ENCODE measurements at regions not wholly inside any gene's neighbourhood (a gene's known extent, or its start where the extent isn't known, plus 50 kb on each side); places are given as distances from the start of the nearest gene placed in this dataset.
"Not testable (repeated sequence)": the region's sequence is repeated elsewhere in the genome, so short reads cannot be mapped to it uniquely, and the experiment has no call there.

DNA sequence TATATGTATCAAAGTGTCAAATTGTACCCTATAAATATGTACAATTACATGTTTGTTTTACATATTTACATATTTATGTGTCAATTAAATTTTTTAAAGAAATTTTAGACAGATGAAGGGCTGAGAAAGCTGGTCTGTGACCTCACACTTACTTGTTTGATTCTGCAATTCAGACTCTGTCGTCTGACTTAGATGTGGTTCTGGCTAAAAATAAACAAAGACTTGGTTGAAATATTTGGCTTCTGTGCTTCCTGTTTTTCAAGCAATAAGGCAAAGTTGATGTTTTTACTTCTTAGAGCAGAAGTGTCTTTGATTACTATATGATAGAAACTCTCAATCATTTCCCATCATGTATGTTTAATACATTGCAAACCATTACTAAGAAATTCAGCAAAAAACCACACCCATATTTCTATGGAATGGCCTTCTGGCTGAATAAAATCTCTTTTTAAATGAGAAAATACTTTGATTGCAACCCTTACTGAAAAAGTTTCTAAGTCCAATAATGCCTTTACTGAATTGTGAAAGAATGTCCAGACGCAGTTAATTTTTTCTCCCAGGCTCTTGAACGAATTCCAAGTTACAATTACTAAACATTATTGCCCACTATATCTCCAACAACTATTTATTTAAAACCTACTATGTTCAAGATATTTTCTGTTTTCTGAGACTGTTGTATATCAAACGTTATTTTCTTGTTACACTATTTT, 59.5 kb upstream of the PRKG1 start:
- Histone ChIP-seq H3K36me3 (replicated peaks in 1 of 2; ENCODE audit: control insufficient read depth in 1 of 2, insufficient read depth in 2 of 2, low read length in 1 of 2) (no peaks in the 10 kb centered on the region), H3K9ac (no peak overlapping the region), H3K9me3 (no peaks in the 10 kb centered on the region), H3F3A (replicated peaks; ENCODE audit: insufficient read depth) (no peaks in the 10 kb centered on the region), H3K9me2 (no peaks in the 10 kb centered on the region), H3K4me1 (ENCODE audit: control insufficient read depth in 1 of 2, insufficient read depth in 2 of 2, low read depth in 1 of 2, low read length in 1 of 2) (no peaks in the 10 kb centered on the region; a peak in 1 of 4 replicates), H3K27ac (ENCODE audit: low read depth in 2 of 2, low read length in 1 of 2) (no peak overlapping the region), H3K4me3 (ENCODE audit: low read depth in 2 of 2, low read length in 1 of 2) (no peak overlapping the region), H4K20me1 (ENCODE audit: insufficient read depth) (no peaks in the 10 kb centered on the region), H3K79me2 (ENCODE audit: insufficient read depth) (no peaks in the 10 kb centered on the region), H2AFZ (ENCODE audit: low read depth) (no peak overlapping the region), H3K27me3 (ENCODE audit: insufficient read depth) (no peaks in the 10 kb centered on the region), H3K4me2 (no peak overlapping the region)
- POLR2A ChIA-PET: no interaction called here
- no peak for DNase-seq
- WGBS (ENCODE audit: low lambda C conversion rate): 45% methylated on average over 4 of the region's 4 CpGs
- CTCF ChIA-PET: interaction anchor here (1.1 kb wide), 1 partner anchor 1201 kb away, joined by 3 read pairs; no protein-coding TSS in a partner anchor
- TF ChIP-seq YY1 (IDR thresholded peaks at IDR 0.05; ENCODE audit: low read depth) (no peak), TAF1 (IDR thresholded peaks at IDR 0.05; ENCODE audit: borderline replicate concordance, low read depth, low read length) (no peak), POLR2AphosphoS5 (IDR thresholded peaks at IDR 0.05; ENCODE audit: low read depth, low read length) (no peak)
- TF ChIP-seq, protein P1, sequence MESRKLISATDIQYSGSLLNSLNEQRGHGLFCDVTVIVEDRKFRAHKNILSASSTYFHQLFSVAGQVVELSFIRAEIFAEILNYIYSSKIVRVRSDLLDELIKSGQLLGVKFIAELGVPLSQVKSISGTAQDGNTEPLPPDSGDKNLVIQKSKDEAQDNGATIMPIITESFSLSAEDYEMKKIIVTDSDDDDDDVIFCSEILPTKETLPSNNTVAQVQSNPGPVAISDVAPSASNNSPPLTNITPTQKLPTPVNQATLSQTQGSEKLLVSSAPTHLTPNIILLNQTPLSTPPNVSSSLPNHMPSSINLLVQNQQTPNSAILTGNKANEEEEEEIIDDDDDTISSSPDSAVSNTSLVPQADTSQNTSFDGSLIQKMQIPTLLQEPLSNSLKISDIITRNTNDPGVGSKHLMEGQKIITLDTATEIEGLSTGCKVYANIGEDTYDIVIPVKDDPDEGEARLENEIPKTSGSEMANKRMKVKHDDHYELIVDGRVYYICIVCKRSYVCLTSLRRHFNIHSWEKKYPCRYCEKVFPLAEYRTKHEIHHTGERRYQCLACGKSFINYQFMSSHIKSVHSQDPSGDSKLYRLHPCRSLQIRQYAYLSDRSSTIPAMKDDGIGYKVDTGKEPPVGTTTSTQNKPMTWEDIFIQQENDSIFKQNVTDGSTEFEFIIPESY (IDR thresholded peaks at IDR 0.05; ENCODE audit: borderline replicate concordance, low read depth): no peak

DNA sequence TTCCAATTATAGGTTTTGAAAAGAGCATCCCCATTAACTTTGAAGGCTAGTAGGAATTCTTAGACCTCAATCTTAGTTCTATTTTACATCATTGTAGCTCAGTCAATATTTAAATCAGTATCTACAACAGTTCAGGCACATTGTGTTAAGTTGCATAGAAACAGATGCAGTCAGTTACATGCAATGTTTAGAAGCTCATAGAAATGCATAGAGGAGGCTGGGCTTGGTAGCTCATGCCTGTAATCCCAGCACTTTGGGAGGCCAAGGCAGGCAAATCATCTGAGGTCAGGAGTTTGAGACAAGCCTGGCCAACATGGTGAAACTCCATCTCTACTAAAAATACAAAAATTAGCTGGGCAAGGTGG, 58.9 kb upstream of the PRKG1 start:
- H3F3A ChIP-seq (replicated peaks; ENCODE audit: insufficient read depth); H3K9me3 ChIP-seq; H3K4me3 ChIP-seq (ENCODE audit: low read depth in 2 of 2, low read length in 1 of 2); H3K27ac ChIP-seq (ENCODE audit: low read depth in 2 of 2, low read length in 1 of 2); H4K20me1 ChIP-seq (ENCODE audit: insufficient read depth); H2AFZ ChIP-seq (ENCODE audit: low read depth); H3K4me2 ChIP-seq; H3K79me2 ChIP-seq (ENCODE audit: insufficient read depth); POLR2A ChIA-PET; H3K9ac ChIP-seq; H3K4me1 ChIP-seq (ENCODE audit: control insufficient read depth in 1 of 2, insufficient read depth in 2 of 2, low read depth in 1 of 2, low read length in 1 of 2); H3K36me3 ChIP-seq (replicated peaks in 1 of 2; ENCODE audit: control insufficient read depth in 1 of 2, insufficient read depth in 2 of 2, low read length in 1 of 2); DNase-seq; H3K27me3 ChIP-seq (ENCODE audit: insufficient read depth); H3K9me2 ChIP-seq: not testable (repeated sequence)
- CTCF ChIA-PET: interaction anchor here (1.1 kb wide), 1 partner anchor 1201 kb away, joined by 3 read pairs; no protein-coding TSS in a partner anchor

DNA sequence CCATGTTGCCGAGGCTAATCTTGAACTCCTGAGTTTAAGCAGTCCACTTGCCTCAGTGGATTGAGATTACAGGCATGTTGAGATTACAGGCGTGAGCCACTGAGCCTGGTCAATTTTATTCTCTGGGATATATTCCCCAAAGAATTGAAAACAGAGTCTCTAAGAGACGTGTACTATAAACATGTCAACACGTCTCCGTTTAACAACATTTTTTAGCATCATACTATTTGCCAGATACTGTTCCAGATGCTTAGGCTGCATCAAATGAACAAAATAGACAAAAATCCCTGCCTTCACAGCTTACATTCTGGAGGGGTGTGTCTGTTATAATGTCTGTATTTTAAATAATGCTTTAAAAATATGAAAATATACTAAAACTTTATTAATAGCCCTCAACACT, 54.1 kb upstream of the PRKG1 start:
- no peak overlapping the region for H3K9ac ChIP-seq
- DNase-seq: no peak
- POLR2A ChIA-PET: no interaction called here
- CTCF ChIA-PET: interaction anchor here (1.1 kb wide), 1 partner anchor 9 kb away, joined by 3 read pairs; no protein-coding TSS in a partner anchor
- no peaks in the 10 kb centered on the region for H3K9me2 ChIP-seq
- no peaks in the 10 kb centered on the region for H3K36me3 ChIP-seq (replicated peaks in 1 of 2; ENCODE audit: control insufficient read depth in 1 of 2, insufficient read depth in 2 of 2, low read length in 1 of 2)
- H3K4me3 ChIP-seq (ENCODE audit: low read depth in 2 of 2, low read length in 1 of 2): no peak overlapping the region
- H2AFZ ChIP-seq (ENCODE audit: low read depth): no peak overlapping the region
- H3K9me3 ChIP-seq: no peaks in the 10 kb centered on the region
- H3K4me2 ChIP-seq: no peak overlapping the region
- 75% methylated on average over 5 of the region's 5 CpGs for WGBS (ENCODE audit: low lambda C conversion rate)
- no peaks in the 10 kb centered on the region for H3K27me3 ChIP-seq (ENCODE audit: insufficient read depth)
- no peaks in the 10 kb centered on the region; a peak in 1 of 4 replicates for H3K4me1 ChIP-seq (ENCODE audit: control insufficient read depth in 1 of 2, insufficient read depth in 2 of 2, low read depth in 1 of 2, low read length in 1 of 2)
- no peaks in the 10 kb centered on the region for H3F3A ChIP-seq (replicated peaks; ENCODE audit: insufficient read depth)
- H3K27ac ChIP-seq (ENCODE audit: low read depth in 2 of 2, low read length in 1 of 2): no peak overlapping the region
- no peaks in the 10 kb centered on the region for H3K79me2 ChIP-seq (ENCODE audit: insufficient read depth)
- no peaks in the 10 kb centered on the region for H4K20me1 ChIP-seq (ENCODE audit: insufficient read depth)
- TF ChIP-seq FOSL2 (IDR thresholded peaks at IDR 0.05; ENCODE audit: borderline replicate concordance, low read depth) (no peak), ELF1 (IDR thresholded peaks at IDR 0.05) (no peak)
- TF ChIP-seq, protein P2, sequence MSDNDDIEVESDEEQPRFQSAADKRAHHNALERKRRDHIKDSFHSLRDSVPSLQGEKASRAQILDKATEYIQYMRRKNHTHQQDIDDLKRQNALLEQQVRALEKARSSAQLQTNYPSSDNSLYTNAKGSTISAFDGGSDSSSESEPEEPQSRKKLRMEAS (IDR thresholded peaks at IDR 0.05; ENCODE audit: low read depth): no peak

Data from SK-N-SH (cell line).